GM12878 (cell line): ENCODE measurements at regions not wholly inside any gene's neighbourhood (a gene's known extent, or its start where the extent isn't known, plus 50 kb on each side); places are given as distances from the start of the nearest gene placed in this dataset.

ENCODE experiments used
- BRCA1 ChIP-seq: IDR thresholded peaks from 2 replicates; pipeline ENCODE4 v1.6.1; 2011; ENCODE audit warnings: low read depth, low read length, improper control_type of control experiment
- POLR2A ChIP-seq: IDR thresholded peaks from 2 replicates; pipeline ENCODE4 v1.6.1; 2011; ENCODE audit warnings: low read depth, mild to moderate bottlenecking, low read length
- POLR2AphosphoS5 ChIP-seq: IDR thresholded peaks from 2 replicates; pipeline ENCODE4 v1.6.1; 2011; ENCODE audit warnings: mild to moderate bottlenecking, low read length, inconsistent platforms
- SIN3A ChIP-seq: IDR thresholded peaks from 2 replicates; pipeline ENCODE4 v1.6.1; 2012; ENCODE audit warnings: low read depth, low read length, improper control_type of control experiment
- TCF3 ChIP-seq: IDR thresholded peaks from 2 replicates; pipeline ENCODE4 v1.6.1; 2012; ENCODE audit warnings: low read depth, mild to moderate bottlenecking, low read length, borderline replicate concordance; ENCODE audit not compliant: insufficient read depth
- TF ChIP-seq, protein P1 (sequence below), 3 experiments: IDR thresholded peaks in 2 of 3; conservative IDR thresholded peaks in 1 of 3; 2 replicates each; pipeline ENCODE4 v1.5.1; 2011; ENCODE audit warnings: low read depth in 3 of 3, low read length in 3 of 3, mild to moderate bottlenecking in 3 of 3, control low read depth in 2 of 3, moderate library complexity in 2 of 3, inconsistent platforms in 1 of 3, mixed read lengths in 1 of 3; ENCODE audit not compliant: control insufficient read depth in 2 of 3, insufficient read depth in 1 of 3; ENCODE audit errors: extremely low read depth in 1 of 3

DNA sequence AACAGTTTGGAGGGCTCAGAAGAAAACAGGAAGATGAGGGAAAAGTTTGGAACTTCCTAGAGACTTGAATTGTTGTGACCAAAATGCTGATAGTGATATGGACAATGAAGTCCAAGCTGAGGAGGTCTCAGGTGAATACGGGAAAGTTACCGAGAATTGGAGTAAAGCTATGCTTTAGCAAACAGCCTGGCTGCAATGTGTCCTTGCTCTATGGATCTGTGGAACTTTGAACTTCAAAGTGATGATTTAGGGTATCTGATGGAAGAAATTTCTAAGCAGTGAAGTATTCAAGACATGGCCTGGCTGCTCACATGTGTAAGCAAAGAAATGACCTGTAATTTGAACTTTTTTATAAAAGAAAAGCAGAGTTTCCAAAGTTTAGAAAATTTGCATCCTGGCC is 240.2 kb upstream of the KLF14 start:
- no peak for TF ChIP-seq POLR2A
- TF ChIP-seq, protein P1, sequence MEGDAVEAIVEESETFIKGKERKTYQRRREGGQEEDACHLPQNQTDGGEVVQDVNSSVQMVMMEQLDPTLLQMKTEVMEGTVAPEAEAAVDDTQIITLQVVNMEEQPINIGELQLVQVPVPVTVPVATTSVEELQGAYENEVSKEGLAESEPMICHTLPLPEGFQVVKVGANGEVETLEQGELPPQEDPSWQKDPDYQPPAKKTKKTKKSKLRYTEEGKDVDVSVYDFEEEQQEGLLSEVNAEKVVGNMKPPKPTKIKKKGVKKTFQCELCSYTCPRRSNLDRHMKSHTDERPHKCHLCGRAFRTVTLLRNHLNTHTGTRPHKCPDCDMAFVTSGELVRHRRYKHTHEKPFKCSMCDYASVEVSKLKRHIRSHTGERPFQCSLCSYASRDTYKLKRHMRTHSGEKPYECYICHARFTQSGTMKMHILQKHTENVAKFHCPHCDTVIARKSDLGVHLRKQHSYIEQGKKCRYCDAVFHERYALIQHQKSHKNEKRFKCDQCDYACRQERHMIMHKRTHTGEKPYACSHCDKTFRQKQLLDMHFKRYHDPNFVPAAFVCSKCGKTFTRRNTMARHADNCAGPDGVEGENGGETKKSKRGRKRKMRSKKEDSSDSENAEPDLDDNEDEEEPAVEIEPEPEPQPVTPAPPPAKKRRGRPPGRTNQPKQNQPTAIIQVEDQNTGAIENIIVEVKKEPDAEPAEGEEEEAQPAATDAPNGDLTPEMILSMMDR (IDR thresholded peaks at IDR 0.05 in 2 of 3, conservative IDR thresholded peaks at IDR 0.05 in 1 of 3; ENCODE audit: control insufficient read depth in 2 of 3, extremely low read depth in 1 of 3, insufficient read depth in 1 of 3, low read depth in 3 of 3, low read length in 3 of 3), result no peak
- TF ChIP-seq SIN3A, result no peak
- TF ChIP-seq TCF3, result no peak
- no peak for TF ChIP-seq POLR2AphosphoS5
- TF ChIP-seq BRCA1, result no peak
